Cardiac fibroblast (primary cell): ENCODE measurements at regions not wholly inside any gene's neighbourhood (a gene's known extent, or its start where the extent isn't known, plus 50 kb on each side); places are given as distances from the start of the nearest gene placed in this dataset.

Experiments used
- DNase-seq, 2 donors: peaks; one replicate each; pipeline versions ENCODE4 v3.0.0 to v3.0.0-alpha.2; 2010; ENCODE audit warnings: low read depth in 2 of 2
- H3K4me3 ChIP-seq, 2 donors: replicated peaks in 1 of 2; 1 replicate in 1 of 2; 2 replicates in 1 of 2; pipeline ENCODE4 v1.5.1; 2011; ENCODE audit warnings: low read depth in 2 of 2, low read length in 2 of 2, mild to moderate bottlenecking in 2 of 2, moderate library complexity in 1 of 2
- TF ChIP-seq, protein P1 (sequence below): IDR thresholded peaks from one replicate; pipeline ENCODE4 v1.5.1; 2011; ENCODE audit warnings: low read depth, mild to moderate bottlenecking, low read length, inconsistent platforms

DNA sequence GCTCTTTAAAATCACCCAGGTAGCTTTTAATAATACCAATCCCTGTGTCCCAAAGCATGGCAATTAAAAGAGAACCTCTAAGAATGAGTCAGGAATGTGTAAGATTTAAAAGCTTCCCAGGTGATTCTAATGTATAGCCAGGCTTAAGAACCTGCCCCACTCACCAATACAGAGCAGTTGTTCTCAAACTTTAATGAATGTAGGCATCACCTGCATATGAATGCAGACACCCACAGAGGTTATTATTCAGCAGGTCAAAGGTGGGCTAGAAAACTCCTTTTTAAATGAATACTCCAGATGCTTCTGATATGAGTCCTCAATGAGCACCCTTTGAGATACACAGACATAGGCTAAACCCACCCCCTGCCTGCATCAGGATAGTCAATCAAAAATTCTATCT, 298.1 kb upstream of the KCNMB2 start:
- H3K4me3 ChIP-seq = no peak overlapping the region
- TF ChIP-seq, protein P1, sequence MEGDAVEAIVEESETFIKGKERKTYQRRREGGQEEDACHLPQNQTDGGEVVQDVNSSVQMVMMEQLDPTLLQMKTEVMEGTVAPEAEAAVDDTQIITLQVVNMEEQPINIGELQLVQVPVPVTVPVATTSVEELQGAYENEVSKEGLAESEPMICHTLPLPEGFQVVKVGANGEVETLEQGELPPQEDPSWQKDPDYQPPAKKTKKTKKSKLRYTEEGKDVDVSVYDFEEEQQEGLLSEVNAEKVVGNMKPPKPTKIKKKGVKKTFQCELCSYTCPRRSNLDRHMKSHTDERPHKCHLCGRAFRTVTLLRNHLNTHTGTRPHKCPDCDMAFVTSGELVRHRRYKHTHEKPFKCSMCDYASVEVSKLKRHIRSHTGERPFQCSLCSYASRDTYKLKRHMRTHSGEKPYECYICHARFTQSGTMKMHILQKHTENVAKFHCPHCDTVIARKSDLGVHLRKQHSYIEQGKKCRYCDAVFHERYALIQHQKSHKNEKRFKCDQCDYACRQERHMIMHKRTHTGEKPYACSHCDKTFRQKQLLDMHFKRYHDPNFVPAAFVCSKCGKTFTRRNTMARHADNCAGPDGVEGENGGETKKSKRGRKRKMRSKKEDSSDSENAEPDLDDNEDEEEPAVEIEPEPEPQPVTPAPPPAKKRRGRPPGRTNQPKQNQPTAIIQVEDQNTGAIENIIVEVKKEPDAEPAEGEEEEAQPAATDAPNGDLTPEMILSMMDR = no peak
- no peak for DNase-seq

DNA sequence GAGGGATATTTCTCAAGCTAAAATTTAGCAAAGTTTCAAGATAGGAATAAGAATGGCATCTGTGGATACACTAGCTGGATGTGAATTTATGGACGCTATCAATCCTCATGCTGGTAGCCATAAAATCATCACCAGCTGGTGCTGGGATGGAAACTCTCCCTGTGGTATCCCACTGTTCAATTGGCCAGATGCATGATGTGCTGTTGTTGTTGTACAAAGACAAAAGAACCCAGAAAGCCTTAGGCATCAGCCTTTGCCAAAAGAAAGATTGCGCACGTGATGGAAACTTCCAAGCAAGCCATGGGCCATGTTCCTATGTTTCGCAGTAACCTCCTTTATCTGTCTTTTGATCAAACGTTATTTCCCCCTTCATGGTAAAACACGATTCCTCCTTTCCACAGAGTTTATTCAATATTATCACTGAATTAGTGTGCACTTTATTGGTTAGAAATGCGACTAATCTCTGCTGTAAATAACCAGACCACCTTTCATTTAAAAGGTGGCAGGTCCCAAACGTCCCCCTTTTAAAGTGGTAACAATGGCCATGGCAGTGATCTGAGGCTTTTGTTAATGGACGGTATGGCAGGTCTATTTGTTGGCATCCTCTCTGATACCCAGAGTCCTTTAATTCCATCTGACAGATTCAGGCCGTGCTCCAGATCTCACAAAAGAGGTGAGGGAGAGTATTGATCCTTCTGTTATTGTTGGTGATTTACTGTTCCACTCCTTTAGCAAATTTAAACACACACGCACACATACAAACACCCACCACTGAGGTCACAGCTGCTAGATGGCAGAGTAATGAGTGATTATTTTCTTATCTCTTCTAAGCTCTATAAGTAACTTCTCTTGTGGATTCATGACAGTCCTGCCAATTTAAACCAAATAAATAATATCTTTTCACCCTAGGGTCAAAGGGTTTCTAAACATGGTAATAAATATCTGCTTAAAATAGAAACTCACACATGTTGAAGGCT, 291.2 kb upstream of the KCNMB2 start:
- DNase-seq = no peak

DNA sequence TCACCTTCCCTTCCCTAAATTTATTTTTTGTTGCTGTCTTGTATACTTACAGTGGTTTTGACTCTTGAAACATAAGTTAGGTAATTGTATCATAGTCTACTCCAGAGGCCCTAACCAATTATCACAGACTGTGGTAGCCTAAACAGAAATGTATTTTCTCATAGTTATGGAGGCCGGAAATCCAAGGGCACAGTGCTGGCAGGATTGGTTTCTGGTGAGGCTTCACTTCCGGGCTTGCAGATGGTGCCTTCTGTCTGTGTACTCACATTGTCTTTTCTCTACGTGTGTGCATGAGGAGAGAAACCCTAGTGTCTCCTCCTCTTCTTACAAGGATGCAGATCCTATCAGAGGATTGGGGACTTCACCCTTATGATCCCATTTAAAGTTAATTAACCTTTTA, 290.2 kb upstream of the KCNMB2 start:
- no peak overlapping the region for H3K4me3 ChIP-seq
- TF ChIP-seq, protein P1 = no peak
- no peak for DNase-seq

More for the DNA sequence above, 291.2 kb upstream of the KCNMB2 start:
- TF ChIP-seq, protein P1 = no peak
- no peak overlapping the region for H3K4me3 ChIP-seq

DNA sequence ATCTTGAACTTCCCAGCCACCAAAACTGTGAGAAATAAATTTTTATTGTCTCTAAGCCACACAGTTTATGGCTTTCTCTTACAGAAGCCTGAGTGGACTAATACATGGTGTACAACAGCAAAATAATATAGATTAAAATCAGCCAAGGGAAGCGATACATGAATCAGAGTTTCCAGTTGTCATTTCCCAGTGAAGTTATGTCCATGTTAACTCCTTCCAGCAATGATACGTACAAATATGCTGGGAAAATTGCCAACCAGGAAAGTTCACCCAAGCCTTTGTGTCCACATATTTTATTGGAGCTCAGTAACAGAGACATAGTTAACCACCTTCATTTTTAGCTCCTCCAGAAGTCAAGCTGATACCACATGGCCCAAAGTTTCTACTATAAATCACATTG, 280.9 kb upstream of the KCNMB2 start:
- DNase-seq = peak; percentile 75 to 87
- no peak overlapping the region for H3K4me3 ChIP-seq
- TF ChIP-seq, protein P1 = no peak

DNA sequence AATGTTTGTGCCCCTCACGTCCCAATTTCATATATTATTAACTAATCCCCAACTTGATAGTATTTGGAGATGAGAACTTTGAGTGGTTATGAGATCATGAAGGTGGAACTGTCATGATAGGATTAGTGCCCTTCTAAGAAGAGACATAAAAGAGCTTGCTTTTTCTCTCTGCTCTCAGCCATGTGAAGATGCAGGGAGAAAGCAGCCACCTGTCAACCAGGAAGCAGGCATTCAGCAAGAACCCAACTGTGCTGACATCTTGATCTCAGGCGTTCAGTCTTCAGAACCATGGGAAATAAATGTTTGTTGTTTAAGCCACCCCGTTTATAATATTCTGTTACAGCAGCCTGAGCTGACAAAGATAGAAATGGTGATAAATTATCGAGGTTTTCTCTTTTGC, 278.7 kb upstream of the KCNMB2 start:
- TF ChIP-seq, protein P1 = no peak

DNA sequence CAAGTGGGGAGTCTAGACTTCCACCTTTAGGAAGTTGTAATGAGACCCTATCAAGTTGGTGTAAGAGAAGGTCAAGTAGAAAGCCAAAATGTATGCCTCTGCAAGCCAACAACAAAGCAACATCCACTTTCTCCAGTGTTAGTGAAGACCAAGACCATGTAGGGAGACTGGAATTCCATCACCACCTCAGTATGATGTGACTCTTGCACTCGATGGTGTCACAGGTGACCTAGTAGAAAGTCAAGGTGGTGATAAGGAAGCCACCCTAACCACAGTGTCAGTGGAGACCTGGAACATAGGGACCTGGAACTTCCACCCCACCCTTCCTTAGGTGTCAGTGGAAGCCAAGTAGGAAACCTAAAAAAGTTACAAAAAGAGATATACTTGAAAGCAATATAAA, 278.1 kb upstream of the KCNMB2 start:
- DNase-seq = no peak
- no peak overlapping the region for H3K4me3 ChIP-seq
- TF ChIP-seq, protein P1 = no peak

More for the DNA sequence above, 278.7 kb upstream of the KCNMB2 start:
- DNase-seq = no peak
- no peak overlapping the region for H3K4me3 ChIP-seq
